Liver (tissue), 3 donors: ENCODE measurements at regions not wholly inside any gene's neighbourhood (a gene's known extent, or its start where the extent isn't known, plus 50 kb on each side); places are given as distances from the start of the nearest gene placed in this dataset.

ENCODE experiments used
- EGR1 ChIP-seq, 2 donors: IDR thresholded peaks; 2 replicates each; pipeline ENCODE4 v1.6.1; 2016 to 2018; ENCODE audit warnings: antibody characterized with exemption in 2 of 2, low read depth in 2 of 2
- FOXA1 ChIP-seq: IDR thresholded peaks from 2 replicates; pipeline ENCODE4 v1.6.1; 2016; ENCODE audit warnings: antibody characterized with exemption
- GABPA ChIP-seq, 2 donors: IDR thresholded peaks in 1 of 2; conservative IDR thresholded peaks in 1 of 2; 2 replicates each; pipeline ENCODE4 v1.6.1; 2016; ENCODE audit warnings: antibody characterized with exemption in 2 of 2, mild to moderate bottlenecking in 1 of 2, moderate library complexity in 1 of 2
- HNF4G ChIP-seq: IDR thresholded peaks from 2 replicates; pipeline ENCODE4 v1.6.1; 2016; ENCODE audit warnings: antibody characterized with exemption
- JUND ChIP-seq, 2 donors: IDR thresholded peaks; 2 replicates each; pipeline ENCODE4 v1.6.1; 2016; ENCODE audit warnings: antibody characterized with exemption in 2 of 2
- NR2F2 ChIP-seq: IDR thresholded peaks from 2 replicates; pipeline ENCODE4 v1.6.1; 2016; ENCODE audit warnings: antibody characterized with exemption
- RAD21 ChIP-seq, 2 donors: IDR thresholded peaks; 2 replicates each; pipeline ENCODE4 v1.6.1; 2016; ENCODE audit warnings: antibody characterized with exemption in 2 of 2, mild to moderate bottlenecking in 2 of 2
- TAF1 ChIP-seq: conservative IDR thresholded peaks from 2 replicates; pipeline ENCODE4 v1.6.1; 2016; ENCODE audit warnings: antibody characterized with exemption, mild to moderate bottlenecking
- YY1 ChIP-seq: IDR thresholded peaks from 2 replicates; pipeline ENCODE4 v1.6.1; 2016; ENCODE audit warnings: antibody characterized with exemption, mild to moderate bottlenecking
- TF ChIP-seq, protein P1 (sequence below): IDR thresholded peaks from 2 replicates; pipeline ENCODE4 v1.6.1; 2016; ENCODE audit warnings: antibody characterized with exemption
- TF ChIP-seq, protein P2 (sequence below): fragments of 150-350 bp; IDR thresholded peaks from 2 replicates; pipeline ENCODE4 v1.5.1; 2017; ENCODE audit warnings: improper control_type of control experiment, low read depth, low read length; ENCODE audit not compliant: missing input control
- TF ChIP-seq, protein P3 (sequence below): IDR thresholded peaks from 2 replicates; pipeline ENCODE4 v1.6.1; 2016; ENCODE audit warnings: antibody characterized with exemption, mild to moderate bottlenecking
- TF ChIP-seq, protein P4 (sequence below): IDR thresholded peaks from 2 replicates; pipeline ENCODE4 v1.6.1; 2016; ENCODE audit warnings: antibody characterized with exemption
- TF ChIP-seq, protein P5 (sequence below): IDR thresholded peaks from 2 replicates; pipeline ENCODE4 v1.6.1; 2016; ENCODE audit warnings: antibody characterized with exemption
- donor health status: healthy.
- donor health status: healthy.

DNA sequence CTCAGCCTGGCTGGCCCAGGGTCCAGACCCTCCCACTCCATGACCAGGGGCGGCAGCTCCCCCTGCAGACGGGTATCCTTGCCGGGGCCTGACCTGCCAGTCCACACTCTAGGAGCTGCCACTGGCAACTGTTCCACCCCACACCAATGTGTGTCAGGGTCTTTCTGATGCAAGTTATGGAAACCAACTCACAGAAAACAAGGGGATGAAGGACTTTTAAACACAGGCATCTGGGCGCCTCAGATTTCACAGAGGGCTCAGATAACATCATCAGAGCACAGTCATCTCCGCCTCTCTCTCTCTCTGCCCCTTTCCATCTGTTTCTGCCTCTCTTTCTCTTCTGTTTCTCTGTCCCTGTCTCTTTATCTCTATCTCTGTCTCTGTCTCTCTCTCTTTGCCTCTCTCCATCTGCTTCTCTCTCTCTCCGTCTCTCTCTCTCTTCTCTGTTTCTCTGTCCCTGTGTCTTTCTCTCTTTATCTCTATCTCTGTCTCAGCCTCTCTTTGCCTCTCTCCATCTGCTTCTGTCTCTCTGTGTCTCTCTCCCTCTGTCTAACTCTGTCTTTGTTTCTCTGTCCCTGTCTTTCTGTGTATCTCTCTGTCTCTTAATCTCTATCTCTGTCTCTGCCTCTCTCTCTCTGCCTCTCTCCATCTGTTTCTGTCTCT, 67.4 kb upstream of the FBRSL1 start:
- TF ChIP-seq, protein P1, sequence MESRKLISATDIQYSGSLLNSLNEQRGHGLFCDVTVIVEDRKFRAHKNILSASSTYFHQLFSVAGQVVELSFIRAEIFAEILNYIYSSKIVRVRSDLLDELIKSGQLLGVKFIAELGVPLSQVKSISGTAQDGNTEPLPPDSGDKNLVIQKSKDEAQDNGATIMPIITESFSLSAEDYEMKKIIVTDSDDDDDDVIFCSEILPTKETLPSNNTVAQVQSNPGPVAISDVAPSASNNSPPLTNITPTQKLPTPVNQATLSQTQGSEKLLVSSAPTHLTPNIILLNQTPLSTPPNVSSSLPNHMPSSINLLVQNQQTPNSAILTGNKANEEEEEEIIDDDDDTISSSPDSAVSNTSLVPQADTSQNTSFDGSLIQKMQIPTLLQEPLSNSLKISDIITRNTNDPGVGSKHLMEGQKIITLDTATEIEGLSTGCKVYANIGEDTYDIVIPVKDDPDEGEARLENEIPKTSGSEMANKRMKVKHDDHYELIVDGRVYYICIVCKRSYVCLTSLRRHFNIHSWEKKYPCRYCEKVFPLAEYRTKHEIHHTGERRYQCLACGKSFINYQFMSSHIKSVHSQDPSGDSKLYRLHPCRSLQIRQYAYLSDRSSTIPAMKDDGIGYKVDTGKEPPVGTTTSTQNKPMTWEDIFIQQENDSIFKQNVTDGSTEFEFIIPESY, result no peak
- TF ChIP-seq TAF1, result no peak
- TF ChIP-seq GABPA (IDR thresholded peaks at IDR 0.05 in 1 of 2, conservative IDR thresholded peaks at IDR 0.05 in 1 of 2), result no peak
- TF ChIP-seq, protein P2, sequence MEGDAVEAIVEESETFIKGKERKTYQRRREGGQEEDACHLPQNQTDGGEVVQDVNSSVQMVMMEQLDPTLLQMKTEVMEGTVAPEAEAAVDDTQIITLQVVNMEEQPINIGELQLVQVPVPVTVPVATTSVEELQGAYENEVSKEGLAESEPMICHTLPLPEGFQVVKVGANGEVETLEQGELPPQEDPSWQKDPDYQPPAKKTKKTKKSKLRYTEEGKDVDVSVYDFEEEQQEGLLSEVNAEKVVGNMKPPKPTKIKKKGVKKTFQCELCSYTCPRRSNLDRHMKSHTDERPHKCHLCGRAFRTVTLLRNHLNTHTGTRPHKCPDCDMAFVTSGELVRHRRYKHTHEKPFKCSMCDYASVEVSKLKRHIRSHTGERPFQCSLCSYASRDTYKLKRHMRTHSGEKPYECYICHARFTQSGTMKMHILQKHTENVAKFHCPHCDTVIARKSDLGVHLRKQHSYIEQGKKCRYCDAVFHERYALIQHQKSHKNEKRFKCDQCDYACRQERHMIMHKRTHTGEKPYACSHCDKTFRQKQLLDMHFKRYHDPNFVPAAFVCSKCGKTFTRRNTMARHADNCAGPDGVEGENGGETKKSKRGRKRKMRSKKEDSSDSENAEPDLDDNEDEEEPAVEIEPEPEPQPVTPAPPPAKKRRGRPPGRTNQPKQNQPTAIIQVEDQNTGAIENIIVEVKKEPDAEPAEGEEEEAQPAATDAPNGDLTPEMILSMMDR, result no peak
- no peak for TF ChIP-seq HNF4G
- TF ChIP-seq JUND (IDR thresholded peaks at IDR 0.05), result no peak
- no peak for TF ChIP-seq RAD21 (IDR thresholded peaks at IDR 0.05)
- TF ChIP-seq, protein P3, sequence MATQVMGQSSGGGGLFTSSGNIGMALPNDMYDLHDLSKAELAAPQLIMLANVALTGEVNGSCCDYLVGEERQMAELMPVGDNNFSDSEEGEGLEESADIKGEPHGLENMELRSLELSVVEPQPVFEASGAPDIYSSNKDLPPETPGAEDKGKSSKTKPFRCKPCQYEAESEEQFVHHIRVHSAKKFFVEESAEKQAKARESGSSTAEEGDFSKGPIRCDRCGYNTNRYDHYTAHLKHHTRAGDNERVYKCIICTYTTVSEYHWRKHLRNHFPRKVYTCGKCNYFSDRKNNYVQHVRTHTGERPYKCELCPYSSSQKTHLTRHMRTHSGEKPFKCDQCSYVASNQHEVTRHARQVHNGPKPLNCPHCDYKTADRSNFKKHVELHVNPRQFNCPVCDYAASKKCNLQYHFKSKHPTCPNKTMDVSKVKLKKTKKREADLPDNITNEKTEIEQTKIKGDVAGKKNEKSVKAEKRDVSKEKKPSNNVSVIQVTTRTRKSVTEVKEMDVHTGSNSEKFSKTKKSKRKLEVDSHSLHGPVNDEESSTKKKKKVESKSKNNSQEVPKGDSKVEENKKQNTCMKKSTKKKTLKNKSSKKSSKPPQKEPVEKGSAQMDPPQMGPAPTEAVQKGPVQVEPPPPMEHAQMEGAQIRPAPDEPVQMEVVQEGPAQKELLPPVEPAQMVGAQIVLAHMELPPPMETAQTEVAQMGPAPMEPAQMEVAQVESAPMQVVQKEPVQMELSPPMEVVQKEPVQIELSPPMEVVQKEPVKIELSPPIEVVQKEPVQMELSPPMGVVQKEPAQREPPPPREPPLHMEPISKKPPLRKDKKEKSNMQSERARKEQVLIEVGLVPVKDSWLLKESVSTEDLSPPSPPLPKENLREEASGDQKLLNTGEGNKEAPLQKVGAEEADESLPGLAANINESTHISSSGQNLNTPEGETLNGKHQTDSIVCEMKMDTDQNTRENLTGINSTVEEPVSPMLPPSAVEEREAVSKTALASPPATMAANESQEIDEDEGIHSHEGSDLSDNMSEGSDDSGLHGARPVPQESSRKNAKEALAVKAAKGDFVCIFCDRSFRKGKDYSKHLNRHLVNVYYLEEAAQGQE, result no peak
- no peak for TF ChIP-seq YY1
- TF ChIP-seq FOXA1, result no peak
- TF ChIP-seq, protein P4, sequence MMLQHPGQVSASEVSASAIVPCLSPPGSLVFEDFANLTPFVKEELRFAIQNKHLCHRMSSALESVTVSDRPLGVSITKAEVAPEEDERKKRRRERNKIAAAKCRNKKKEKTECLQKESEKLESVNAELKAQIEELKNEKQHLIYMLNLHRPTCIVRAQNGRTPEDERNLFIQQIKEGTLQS, result no peak
- no peak for TF ChIP-seq EGR1 (IDR thresholded peaks at IDR 0.05; ENCODE audit: low read depth in 2 of 2)
- TF ChIP-seq, protein P5, sequence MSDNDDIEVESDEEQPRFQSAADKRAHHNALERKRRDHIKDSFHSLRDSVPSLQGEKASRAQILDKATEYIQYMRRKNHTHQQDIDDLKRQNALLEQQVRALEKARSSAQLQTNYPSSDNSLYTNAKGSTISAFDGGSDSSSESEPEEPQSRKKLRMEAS, result no peak
- no peak for TF ChIP-seq NR2F2
